Skeletal muscle satellite cell (primary cell): ENCODE measurements at regions not wholly inside any gene's neighbourhood (a gene's known extent, or its start where the extent isn't known, plus 50 kb on each side); places are given as distances from the start of the nearest gene placed in this dataset.
"Not testable (repeated sequence)": the region's sequence is repeated elsewhere in the genome, so short reads cannot be mapped to it uniquely, and the experiment has no call there.

Experiments
- H3K27me3 ChIP-seq: 2 replicates; pipeline ENCODE4 v1.7.0; 2013; ENCODE audit warnings: low read length; ENCODE audit not compliant: control insufficient read depth, insufficient read depth
- H3K36me3 ChIP-seq: 2 replicates; pipeline ENCODE4 v1.7.0; 2013; ENCODE audit warnings: mild to moderate bottlenecking, control low read depth, low read length; ENCODE audit not compliant: insufficient read depth
- H3K4me1 ChIP-seq: 2 replicates; pipeline ENCODE4 v1.7.0; 2013; ENCODE audit warnings: low read length; ENCODE audit not compliant: control insufficient read depth, insufficient read depth
- H3K4me2 ChIP-seq: 2 replicates; pipeline ENCODE4 v1.7.0; 2013; ENCODE audit warnings: mild to moderate bottlenecking, low read length
- H3K4me3 ChIP-seq: 2 replicates; pipeline ENCODE4 v1.7.0; 2013; ENCODE audit warnings: low read length
- H3K9ac ChIP-seq: 2 replicates; pipeline ENCODE4 v1.7.0; 2013; ENCODE audit warnings: mild to moderate bottlenecking, low read depth, low read length, moderate library complexity
- H3K9me3 ChIP-seq: replicated peaks from 2 replicates; pipeline ENCODE4 v1.7.0; 2013; ENCODE audit warnings: mild to moderate bottlenecking, control low read depth, low read length

GRCh38 chr21:39004634-39005501 is 178.4 kb downstream of the PSMG1 start:
- H3K9me3 ChIP-seq: no peaks in the 10 kb centered on the region
- H3K4me3 ChIP-seq: no peak overlapping the region
- peaks cover 26% of the 10 kb centered on the region for H3K4me1 ChIP-seq
- no peaks in the 10 kb centered on the region for H3K36me3 ChIP-seq
- peaks cover 30% of the 10 kb centered on the region for H3K27me3 ChIP-seq
- no peak overlapping the region for H3K9ac ChIP-seq
- no peak overlapping the region for H3K4me2 ChIP-seq

GRCh38 chr21:39003982-39004633 is 179.1 kb downstream of the PSMG1 start:
- Histone ChIP-seq H3K9ac (no peak overlapping the region), H3K4me2 (no peak overlapping the region), H3K9me3 (no peaks in the 10 kb centered on the region), H3K27me3 (peaks cover 25% of the 10 kb centered on the region), H3K36me3 (no peaks in the 10 kb centered on the region), H3K4me3 (no peak overlapping the region), H3K4me1 (peaks cover 26% of the 10 kb centered on the region)

DNA sequence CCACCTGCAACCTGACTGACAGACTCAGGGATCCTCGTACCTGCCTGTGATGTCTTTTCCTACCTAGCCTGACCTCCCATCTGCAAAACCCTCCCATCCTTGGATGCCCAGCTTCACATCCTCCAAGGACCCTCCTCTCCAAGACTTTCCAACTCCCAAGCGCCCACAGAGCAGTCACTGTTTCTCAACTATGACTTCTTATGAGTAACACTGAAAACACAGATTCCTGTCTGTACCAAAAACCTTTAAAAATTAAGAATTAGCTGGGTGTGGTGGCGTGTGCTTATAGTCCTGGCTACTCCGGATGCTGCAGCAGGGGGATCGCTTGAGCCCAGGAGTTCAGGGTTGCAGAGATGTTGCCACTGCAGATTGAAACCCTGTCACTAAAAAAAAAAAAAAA is 181.9 kb downstream of the PSMG1 start:
- H3K4me3 ChIP-seq: no peak overlapping the region
- H3K36me3 ChIP-seq: no peaks in the 10 kb centered on the region
- peaks cover 13% of the 10 kb centered on the region for H3K27me3 ChIP-seq
- no peaks in the 10 kb centered on the region for H3K9me3 ChIP-seq
- no peak overlapping the region for H3K4me2 ChIP-seq
- H3K4me1 ChIP-seq: peaks cover 26% of the 10 kb centered on the region
- H3K9ac ChIP-seq: no peak overlapping the region

DNA sequence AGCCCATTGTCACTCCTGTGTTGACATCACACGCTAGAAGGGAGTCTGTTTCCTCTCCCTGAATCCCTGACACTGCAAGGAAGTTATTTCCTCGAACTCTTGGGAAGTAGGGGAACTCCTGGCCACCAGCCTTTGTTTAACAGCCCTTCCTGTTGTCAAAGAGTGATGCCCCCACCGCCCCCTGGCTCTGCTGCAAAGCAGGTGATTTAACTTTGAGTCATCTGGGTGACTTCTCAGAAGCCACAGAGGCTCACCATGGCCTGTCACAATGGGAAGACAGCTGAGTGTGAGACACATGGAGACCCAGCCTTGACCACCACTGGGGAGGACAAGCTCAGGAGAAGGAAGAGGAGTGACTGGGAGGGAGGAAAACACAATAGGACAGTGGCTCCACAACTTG is 182.8 kb downstream of the PSMG1 start:
- Histone ChIP-seq H3K36me3 (no peaks in the 10 kb centered on the region), H3K4me1 (peaks cover 26% of the 10 kb centered on the region), H3K4me3 (no peak overlapping the region), H3K9ac (no peak overlapping the region), H3K27me3 (peaks cover 13% of the 10 kb centered on the region), H3K4me2 (no peak overlapping the region), H3K9me3 (no peaks in the 10 kb centered on the region)

GRCh38 chr21:38999161-38999560 is 184.1 kb downstream of the PSMG1 start:
- H3K9ac ChIP-seq: no peak overlapping the region
- no peaks in the 10 kb centered on the region for H3K36me3 ChIP-seq
- H3K9me3 ChIP-seq: no peaks in the 10 kb centered on the region
- H3K4me1 ChIP-seq: peaks cover 16% of the 10 kb centered on the region
- H3K4me3 ChIP-seq: no peak overlapping the region
- no peak overlapping the region for H3K4me2 ChIP-seq
- H3K27me3 ChIP-seq: peaks cover 13% of the 10 kb centered on the region

DNA sequence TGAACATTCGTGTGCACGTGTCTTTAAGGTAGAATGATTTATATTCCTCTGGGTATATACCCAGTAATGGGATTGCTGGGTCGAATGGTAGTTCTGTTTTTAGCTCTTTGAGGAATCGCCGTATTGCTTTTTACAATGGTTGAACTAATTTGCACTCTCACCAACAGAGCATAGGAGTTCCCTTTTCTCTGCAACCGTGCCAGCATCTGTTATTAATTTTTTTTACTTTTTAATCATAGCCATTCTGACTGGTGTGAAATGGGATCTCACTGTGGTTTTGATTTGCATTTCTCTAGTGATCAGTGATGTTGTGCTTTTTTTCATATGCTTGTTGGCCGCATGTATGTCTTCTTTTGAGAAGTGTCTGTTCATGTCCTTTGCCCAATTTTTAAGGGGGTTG is 185.0 kb downstream of the PSMG1 start:
- not testable (repeated sequence) for H3K9ac ChIP-seq, H3K36me3 ChIP-seq, H3K4me2 ChIP-seq, H3K9me3 ChIP-seq, H3K4me3 ChIP-seq
- H3K4me1 ChIP-seq: peaks cover 17% of the 10 kb centered on the region
- peaks cover 13% of the 10 kb centered on the region for H3K27me3 ChIP-seq

DNA sequence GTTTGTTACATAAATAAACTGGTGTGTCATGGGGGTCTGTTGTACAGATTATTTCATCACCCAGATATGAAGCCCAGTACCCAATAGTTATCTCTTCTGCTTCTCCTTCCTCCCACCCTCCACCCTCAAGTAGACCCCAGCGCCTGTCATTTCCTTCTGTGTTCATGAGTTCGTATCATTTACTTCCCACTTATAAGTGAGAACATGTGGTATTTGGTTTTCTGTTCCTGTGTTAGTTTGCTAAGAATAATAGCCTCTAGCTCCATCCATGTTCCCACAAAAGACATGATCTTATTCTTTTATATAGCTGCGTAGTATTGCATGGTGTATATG is 185.4 kb downstream of the PSMG1 start:
- not testable (repeated sequence) for H3K9ac ChIP-seq, H3K4me2 ChIP-seq, H3K9me3 ChIP-seq, H3K36me3 ChIP-seq, H3K4me3 ChIP-seq
- Histone ChIP-seq H3K4me1 (peaks cover 22% of the 10 kb centered on the region), H3K27me3 (peaks cover 13% of the 10 kb centered on the region)

DNA sequence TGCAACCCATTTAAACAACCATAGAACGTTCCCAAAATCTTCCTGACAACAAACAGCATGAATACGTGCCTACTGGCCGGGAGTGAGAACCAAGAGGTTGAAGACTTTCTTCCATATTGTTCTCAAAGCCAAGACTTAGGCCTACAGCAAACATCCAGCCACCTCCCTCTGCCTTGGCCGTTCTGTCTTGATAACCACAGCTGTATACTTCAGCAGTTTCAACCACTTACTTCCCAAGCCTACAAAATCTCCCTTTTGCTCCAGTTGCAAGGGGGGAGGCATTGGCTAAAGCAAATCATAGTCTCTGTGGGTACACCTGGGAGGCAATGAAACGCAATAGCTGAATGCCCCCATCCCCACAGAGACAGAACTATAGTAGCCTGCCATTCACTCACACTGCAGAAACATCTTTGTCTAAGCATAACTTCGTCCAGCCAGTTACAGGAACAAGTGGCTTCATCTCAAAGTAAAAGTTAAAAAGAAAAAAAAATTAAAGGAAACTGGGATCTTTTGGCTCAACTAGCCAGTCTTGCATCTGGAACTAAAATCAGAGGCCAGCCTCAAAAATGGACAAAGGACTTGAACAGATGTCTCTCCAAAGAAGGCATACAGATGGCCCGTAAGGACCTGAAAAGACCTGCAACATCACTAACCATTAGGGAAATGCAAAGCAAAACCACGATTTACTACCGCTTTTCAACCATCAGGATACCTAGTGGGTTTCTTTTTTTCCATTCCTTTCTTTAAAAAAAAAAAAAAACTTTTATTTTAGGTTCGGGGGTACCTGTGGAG is 186.0 kb downstream of the PSMG1 start:
- peaks cover 9% of the 10 kb centered on the region for H3K27me3 ChIP-seq
- H3K4me1 ChIP-seq: peaks cover 26% of the 10 kb centered on the region

GRCh38 chr21:38996355-38996754 is 186.9 kb downstream of the PSMG1 start:
- H3K9ac ChIP-seq: no peak overlapping the region
- H3K36me3 ChIP-seq: no peaks in the 10 kb centered on the region
- H3K4me3 ChIP-seq: no peak overlapping the region
- H3K9me3 ChIP-seq: no peaks in the 10 kb centered on the region
- no peak overlapping the region for H3K4me2 ChIP-seq
- H3K27me3 ChIP-seq: peaks cover 7% of the 10 kb centered on the region
- peaks cover 26% of the 10 kb centered on the region for H3K4me1 ChIP-seq

More for the DNA sequence above, 186.0 kb downstream of the PSMG1 start:
- Histone ChIP-seq H3K9me3 (no peaks in the 10 kb centered on the region), H3K4me3 (no peak overlapping the region), H3K9ac (no peak overlapping the region), H3K36me3 (no peaks in the 10 kb centered on the region), H3K4me2 (no peak overlapping the region)

- no peaks in the 10 kb centered on the region for H3K36me3 ChIP-seq
- no peaks in the 10 kb centered on the region for H3K9me3 ChIP-seq
- H3K4me2 ChIP-seq: no peak overlapping the region
- no peak overlapping the region for H3K9ac ChIP-seq
- H3K27me3 ChIP-seq: peaks cover 12% of the 10 kb centered on the region
- no peak overlapping the region for H3K4me3 ChIP-seq
- H3K4me1 ChIP-seq: peaks cover 21% of the 10 kb centered on the region
Observed at GRCh38 chr21:38995731-38996130, 187.5 kb downstream of the PSMG1 start.

- Histone ChIP-seq H3K9ac (no peak overlapping the region), H3K4me2 (no peak overlapping the region), H3K27me3 (peaks cover 17% of the 10 kb centered on the region), H3K36me3 (no peaks in the 10 kb centered on the region), H3K4me1 (peaks cover 22% of the 10 kb centered on the region), H3K4me3 (no peak overlapping the region), H3K9me3 (no peaks in the 10 kb centered on the region)
Observed at GRCh38 chr21:38995071-38995669, 188.1 kb downstream of the PSMG1 start.
